HepG2 (cell line): ENCODE measurements at regions not wholly inside any gene's neighbourhood (a gene's known extent, or its start where the extent isn't known, plus 50 kb on each side); places are given as distances from the start of the nearest gene placed in this dataset.

Experiments used
- ATAC-seq: fragments of 200-7000 bp; cut with Tn5 transposase; 3 replicates; pipeline ENCODE4 v1.9.1; 2020; ENCODE audit warnings: mild to moderate bottlenecking, moderate library complexity
- BruUV-seq: library from RNA; stranded (reverse); fragments of 400-500 nt; replicated peaks from 2 replicates; lab custom pipeline; 2021; lab: Mats Ljungman, UMichigan
- CTCF ChIA-PET: fragments of 300-600 bp; formaldehyde crosslinking; extraction: SDS; loops from one replicate; lab custom pipeline; 2021; ENCODE audit warnings: low total read pairs, inconsistent platforms, low intra/inter-chr PET ratio; lab: Yijun Ruan, JAX
- POLR2A ChIA-PET: fragments of 350-600 bp; sonication (Branson Sonifier 250); formaldehyde crosslinking; loops from one replicate; lab custom pipeline; 2020; ENCODE audit warnings: antibody characterized with exemption, inconsistent platforms; lab: Yijun Ruan, JAX
- DNase-seq: peaks from one replicate; pipeline ENCODE4 v3.0.0-alpha.2; 2015; ENCODE audit warnings: low spot score
- FAIRE-seq: peaks from 3 replicates; lab custom pipeline; 2011; peaks lifted over from hg19 to GRCh38; lab: Jason Lieb, UNC
- H2AFZ ChIP-seq: one replicate; pipeline ENCODE4 v1.6.1; 2011; ENCODE audit warnings: low read length, inconsistent platforms
- H3K27ac ChIP-seq: fragments of 300-600 bp; 3 replicates; pipeline ENCODE4 v1.8.0; 2011; ENCODE audit warnings: mixed run types, mild to moderate bottlenecking, mixed read lengths, low read length, inconsistent platforms; ENCODE audit not compliant: insufficient read depth; ENCODE audit errors: extremely low read length
- H3K27me3 ChIP-seq, 2 experiments: fragments of 200-600 bp in 1 of 2; 2 replicates in 1 of 2; 3 replicates in 1 of 2; pipeline versions ENCODE4 v1.6.0 to v1.8.0; 2011; ENCODE audit warnings: low read length in 2 of 2, mild to moderate bottlenecking in 2 of 2, moderate library complexity in 2 of 2, inconsistent platforms in 1 of 2; ENCODE audit not compliant: insufficient read depth in 2 of 2, control insufficient read depth in 1 of 2
- H3K36me3 ChIP-seq, 2 experiments: fragments of 200-600 bp in 1 of 2; replicated peaks in 1 of 2; 2 replicates in 1 of 2; 3 replicates in 1 of 2; pipeline versions ENCODE4 v1.5.1 to v1.8.0; 2011; ENCODE audit warnings: low read length in 2 of 2, inconsistent platforms in 1 of 2; ENCODE audit not compliant: insufficient read depth in 2 of 2, control insufficient read depth in 1 of 2
- H3K4me1 ChIP-seq: 2 replicates; pipeline ENCODE4 v1.5.1; 2012; ENCODE audit warnings: low read length, inconsistent platforms; ENCODE audit not compliant: insufficient read depth
- H3K4me2 ChIP-seq: 2 replicates; pipeline ENCODE4 v1.6.0; 2011; ENCODE audit warnings: low read depth, low read length, inconsistent platforms
- H3K4me3 ChIP-seq, 3 experiments: fragments of 200-600 bp in 1 of 3; sonication (generic), shearing (Covaris generic) in 1 of 3; replicated peaks in 1 of 3; 2 replicates each; pipeline ENCODE4 v1.5.1; 2011 to 2016; ENCODE audit warnings: low read length in 3 of 3, inconsistent platforms in 2 of 3, low read depth in 2 of 3, mild to moderate bottlenecking in 2 of 3, control low read depth in 1 of 3, mixed read lengths in 1 of 3; ENCODE audit not compliant: insufficient read depth in 1 of 3
- H3K79me2 ChIP-seq: one replicate; pipeline ENCODE4 v1.6.1; 2011; ENCODE audit warnings: low read length, inconsistent platforms; ENCODE audit not compliant: insufficient read depth
- H3K9ac ChIP-seq: 2 replicates; pipeline ENCODE4 v1.6.0; 2011; ENCODE audit warnings: mild to moderate bottlenecking, low read depth, low read length, inconsistent platforms; ENCODE audit not compliant: insufficient read depth
- H3K9me3 ChIP-seq: 2 replicates; pipeline ENCODE4 v1.5.1; 2012; ENCODE audit warnings: mild to moderate bottlenecking, low read length
- H4K20me1 ChIP-seq: 2 replicates; pipeline ENCODE4 v1.6.0; 2011; ENCODE audit warnings: inconsistent platforms, mild to moderate bottlenecking, low read length, moderate library complexity; ENCODE audit not compliant: insufficient read depth
- ATF3 ChIP-seq: sonication (generic); formaldehyde crosslinking; IDR thresholded peaks from 2 replicates; pipeline ENCODE4 v1.4.0; 2020; ENCODE audit warnings: missing genetic modification reagents
- FOXA1 ChIP-seq, 2 experiments: fragments of 450-650 bp in 1 of 2; sonication (generic) in 1 of 2; formaldehyde crosslinking in 1 of 2; IDR thresholded peaks; 2 replicates each; pipeline versions ENCODE4 v1.4.0 to v1.6.1; 2016 to 2020; ENCODE audit warnings: missing genetic modification reagents in 1 of 2
- GLMP ChIP-seq: sonication (generic); formaldehyde crosslinking; IDR thresholded peaks from 2 replicates; pipeline ENCODE4 v1.9.0; 2021; ENCODE audit warnings: missing genetic modification reagents, mild to moderate bottlenecking, borderline replicate concordance
- GPN1 ChIP-seq: sonication (generic); formaldehyde crosslinking; IDR thresholded peaks from 2 replicates; pipeline ENCODE4 v1.5.1; 2020; ENCODE audit warnings: missing genetic modification reagents, borderline replicate concordance
- PHF5A ChIP-seq: IDR thresholded peaks from one replicate; pipeline ENCODE4 v1.6.1; 2018; ENCODE audit warnings: low read depth, missing genetic modification reagents; ENCODE audit not compliant: unreplicated experiment
- PLSCR1 ChIP-seq: sonication (generic); formaldehyde crosslinking; IDR thresholded peaks from 2 replicates; pipeline ENCODE4 v1.5.0; 2020; ENCODE audit warnings: missing genetic modification reagents, mild to moderate bottlenecking, borderline replicate concordance
- TGIF2 ChIP-seq: IDR thresholded peaks from 2 replicates; pipeline ENCODE4 v1.6.1; 2016; ENCODE audit warnings: control low read depth, missing compliant biosample characterization
- THRA ChIP-seq: sonication (generic); formaldehyde crosslinking; IDR thresholded peaks from 2 replicates; pipeline ENCODE4 v1.4.0; 2020; ENCODE audit warnings: missing genetic modification reagents, borderline replicate concordance
- ZKSCAN5 ChIP-seq: sonication (generic); formaldehyde crosslinking; IDR thresholded peaks from 2 replicates; pipeline ENCODE4 v1.5.1; 2020; ENCODE audit warnings: mild to moderate bottlenecking, missing genetic modification reagents
- ZMYM3 ChIP-seq: sonication (generic); formaldehyde crosslinking; IDR thresholded peaks from 2 replicates; pipeline ENCODE4 v1.5.1; 2020; ENCODE audit warnings: mild to moderate bottlenecking, missing genetic modification reagents
- ZNF124 ChIP-seq: sonication (generic); formaldehyde crosslinking; IDR thresholded peaks from 2 replicates; pipeline ENCODE4 v1.4.0; 2020; ENCODE audit warnings: missing genetic modification reagents
- ZNF34 ChIP-seq: sonication (generic); formaldehyde crosslinking; IDR thresholded peaks from 2 replicates; pipeline ENCODE4 v1.4.0; 2020; ENCODE audit warnings: mild to moderate bottlenecking, missing genetic modification reagents, borderline replicate concordance
- ZNF574 ChIP-seq: sonication (generic); formaldehyde crosslinking; IDR thresholded peaks from 2 replicates; pipeline ENCODE4 v1.4.0; 2020; ENCODE audit warnings: missing genetic modification reagents
- ZNF737 ChIP-seq: sonication (generic); formaldehyde crosslinking; IDR thresholded peaks from 2 replicates; pipeline ENCODE4 v1.5.0; 2020; ENCODE audit warnings: missing genetic modification reagents, mild to moderate bottlenecking, borderline replicate concordance
- ZNF746 ChIP-seq: sonication (generic); formaldehyde crosslinking; IDR thresholded peaks from 2 replicates; pipeline ENCODE4 v1.8.0; 2022; ENCODE audit warnings: mild to moderate bottlenecking, missing genetic modification reagents
- ZNF816 ChIP-seq: sonication (generic); formaldehyde crosslinking; IDR thresholded peaks from 2 replicates; pipeline ENCODE4 v1.8.0; 2022; ENCODE audit warnings: missing genetic modification reagents, mild to moderate bottlenecking, borderline replicate concordance
- ZZZ3 ChIP-seq: sonication (generic); formaldehyde crosslinking; IDR thresholded peaks from 2 replicates; pipeline ENCODE4 v1.4.0; 2020; ENCODE audit warnings: missing genetic modification reagents, mild to moderate bottlenecking, borderline replicate concordance
- WGBS: methylation state at CpG from one replicate; pipeline ENCODE4 v1.1.6; 2017; ENCODE audit warnings: low lambda C conversion rate; 5-methylcytosine and 5-hydroxymethylcytosine counted together
- in situ Hi-C: cut with HindIII; loops from 2 replicates; pipeline ENCODE4 v1.10.0; 2017; ENCODE audit warnings: low pct_unique_long_range_greater_than_20kb; ENCODE audit not compliant: extremely low pct_ligation_motif_present
- intact Hi-C: fragments of 100-400 bp; cut with micrococcal nuclease; formaldehyde crosslinking; loops from one replicate; pipeline ENCODE4 v1.10.0; 2022; ENCODE audit not compliant: unreplicated experiment

GRCh38 chr3:110664148-110664547 lies 407.5 kb upstream of the NECTIN3 start:
- ATAC-seq, result no peak
- ChIA-PET CTCF (no interaction called here), POLR2A (no interaction called here)
- BruUV-seq, result no TSS peak
- H3K27ac ChIP-seq, result no peak overlapping the region
- H3K9ac ChIP-seq, result no peak overlapping the region
- no peak for DNase-seq
- intact Hi-C loops (no loop called here), in situ Hi-C loops (no loop called here)
- peaks cover 9% of the 10 kb centered on the region; the same call in 1 of the 2 replicates for H3K9me3 ChIP-seq
- H3K4me3 ChIP-seq, result no peak overlapping the region
- no peaks in the 10 kb centered on the region for H3K36me3 ChIP-seq
- H3K79me2 ChIP-seq, result no peaks in the 10 kb centered on the region
- H3K4me1 ChIP-seq, result no peaks in the 10 kb centered on the region
- FAIRE-seq, result no peak
- WGBS, result 24% methylated on average over 2 of the region's 2 CpGs
- H4K20me1 ChIP-seq, result no peaks in the 10 kb centered on the region
- TF ChIP-seq ZZZ3 (CRISPR knock-in tag) (no peak), GLMP (CRISPR knock-in tag) (no peak), GPN1 (CRISPR knock-in tag) (no peak), PHF5A (CRISPR knock-in tag) (no peak), ZNF574 (CRISPR knock-in tag) (no peak), TGIF2 (CRISPR knock-in tag) (no peak), PLSCR1 (CRISPR knock-in tag) (no peak), ATF3 (CRISPR knock-in tag) (no peak), FOXA1 (IDR thresholded peaks at IDR 0.05) (no peak), FOXA1 (CRISPR knock-in tag; IDR thresholded peaks at IDR 0.05) (no peak), ZMYM3 (no peak), ZNF124 (CRISPR knock-in tag) (no peak), ZNF746 (CRISPR knock-in tag) (no peak), ZNF737 (CRISPR knock-in tag) (no peak), ZNF34 (CRISPR knock-in tag) (no peak), ZKSCAN5 (CRISPR knock-in tag) (no peak), THRA (CRISPR knock-in tag) (no peak), ZNF816 (CRISPR knock-in tag) (no peak)
- no peak overlapping the region for H2AFZ ChIP-seq
- H3K27me3 ChIP-seq, result no peaks in the 10 kb centered on the region
- no peak overlapping the region for H3K4me2 ChIP-seq
